ENCODE measurements at regions not wholly inside any gene's neighbourhood (a gene's known extent, or its start where the extent isn't known, plus 50 kb on each side); places are given as distances from the start of the nearest gene placed in this dataset.
"Not testable (repeated sequence)": the region's sequence is repeated elsewhere in the genome, so short reads cannot be mapped to it uniquely, and the experiment has no call there.

GRCh38 chr6:135608031-135608430, 110.5 kb upstream of the AHI1 start:
- TF ChIP-seq, protein P1, sequence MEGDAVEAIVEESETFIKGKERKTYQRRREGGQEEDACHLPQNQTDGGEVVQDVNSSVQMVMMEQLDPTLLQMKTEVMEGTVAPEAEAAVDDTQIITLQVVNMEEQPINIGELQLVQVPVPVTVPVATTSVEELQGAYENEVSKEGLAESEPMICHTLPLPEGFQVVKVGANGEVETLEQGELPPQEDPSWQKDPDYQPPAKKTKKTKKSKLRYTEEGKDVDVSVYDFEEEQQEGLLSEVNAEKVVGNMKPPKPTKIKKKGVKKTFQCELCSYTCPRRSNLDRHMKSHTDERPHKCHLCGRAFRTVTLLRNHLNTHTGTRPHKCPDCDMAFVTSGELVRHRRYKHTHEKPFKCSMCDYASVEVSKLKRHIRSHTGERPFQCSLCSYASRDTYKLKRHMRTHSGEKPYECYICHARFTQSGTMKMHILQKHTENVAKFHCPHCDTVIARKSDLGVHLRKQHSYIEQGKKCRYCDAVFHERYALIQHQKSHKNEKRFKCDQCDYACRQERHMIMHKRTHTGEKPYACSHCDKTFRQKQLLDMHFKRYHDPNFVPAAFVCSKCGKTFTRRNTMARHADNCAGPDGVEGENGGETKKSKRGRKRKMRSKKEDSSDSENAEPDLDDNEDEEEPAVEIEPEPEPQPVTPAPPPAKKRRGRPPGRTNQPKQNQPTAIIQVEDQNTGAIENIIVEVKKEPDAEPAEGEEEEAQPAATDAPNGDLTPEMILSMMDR (IDR thresholded peaks at IDR 0.05; ENCODE audit: low read depth, low read length) = no peak
- no peak for DNase-seq

GRCh38 chr6:135610192-135610591, 112.7 kb upstream of the AHI1 start:
- H3K27ac ChIP-seq; H3K36me3 ChIP-seq; H3K9me3 ChIP-seq (ENCODE audit: severe bottlenecking); DNase-seq; H3K27me3 ChIP-seq (ENCODE audit: insufficient read depth, low read depth, severe bottlenecking); H3K4me3 ChIP-seq (ENCODE audit: low read depth, low read length): not testable (repeated sequence)

More at GRCh38 chr6:135608031-135608430, 110.5 kb upstream of the AHI1 start:
- H3K27ac ChIP-seq = no peak overlapping the region
- H3K36me3 ChIP-seq = no peaks in the 10 kb centered on the region
- no peaks in the 10 kb centered on the region for H3K27me3 ChIP-seq (ENCODE audit: insufficient read depth, low read depth, severe bottlenecking)
- H3K4me3 ChIP-seq (ENCODE audit: low read depth, low read length) = no peak overlapping the region
- H3K9me3 ChIP-seq (ENCODE audit: severe bottlenecking) = no peaks in the 10 kb centered on the region

DNA sequence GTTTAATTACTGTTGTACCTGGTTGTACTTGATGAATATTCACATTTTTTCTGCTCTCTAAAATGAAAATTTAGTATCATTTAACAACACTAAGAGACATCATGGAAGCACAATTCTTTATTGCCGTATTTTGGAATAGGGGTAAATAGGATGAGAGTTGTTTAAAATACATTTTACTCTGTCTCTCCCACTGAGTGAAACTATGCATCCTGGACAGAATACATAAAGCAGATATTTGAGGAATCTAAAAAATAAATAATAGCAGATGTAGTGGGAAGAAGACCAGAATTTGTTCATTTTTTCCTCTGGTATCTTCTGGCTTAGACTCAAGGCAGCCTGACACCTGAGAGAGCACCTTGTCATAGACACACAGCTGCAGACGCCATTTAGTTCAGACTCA, 119.1 kb upstream of the AHI1 start:
- no peaks in the 10 kb centered on the region for H3K36me3 ChIP-seq
- no peak overlapping the region for H3K4me3 ChIP-seq (ENCODE audit: low read depth, low read length)
- H3K27ac ChIP-seq = no peak overlapping the region
- TF ChIP-seq, protein P1 (IDR thresholded peaks at IDR 0.05; ENCODE audit: low read depth, low read length) = no peak
- DNase-seq = no peak
- H3K27me3 ChIP-seq (ENCODE audit: insufficient read depth, low read depth, severe bottlenecking) = no peaks in the 10 kb centered on the region
- no peaks in the 10 kb centered on the region for H3K9me3 ChIP-seq (ENCODE audit: severe bottlenecking)

DNA sequence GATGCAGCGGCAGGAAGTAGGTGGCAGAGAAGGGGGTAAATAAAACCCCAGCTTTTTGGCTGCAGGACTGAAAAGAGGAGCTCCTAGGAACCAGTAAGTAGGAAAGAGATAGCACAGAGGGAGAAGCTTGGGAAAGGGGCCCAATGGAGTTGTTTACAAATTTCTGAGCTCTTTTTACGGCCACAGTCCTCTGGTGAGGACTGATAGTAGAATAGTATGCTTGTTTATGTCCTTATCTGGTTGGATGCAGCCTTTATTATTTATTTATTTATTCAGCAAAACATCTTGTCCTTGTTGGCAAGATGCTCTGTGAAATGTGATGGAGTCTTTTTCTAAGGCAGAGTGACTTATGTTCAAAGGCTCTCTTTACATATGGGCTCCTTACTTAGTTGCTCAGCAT, 119.7 kb upstream of the AHI1 start:
- H3K4me3 ChIP-seq (ENCODE audit: low read depth, low read length) = no peak overlapping the region
- no peaks in the 10 kb centered on the region for H3K9me3 ChIP-seq (ENCODE audit: severe bottlenecking)
- TF ChIP-seq, protein P1 (IDR thresholded peaks at IDR 0.05; ENCODE audit: low read depth, low read length) = no peak

DNA sequence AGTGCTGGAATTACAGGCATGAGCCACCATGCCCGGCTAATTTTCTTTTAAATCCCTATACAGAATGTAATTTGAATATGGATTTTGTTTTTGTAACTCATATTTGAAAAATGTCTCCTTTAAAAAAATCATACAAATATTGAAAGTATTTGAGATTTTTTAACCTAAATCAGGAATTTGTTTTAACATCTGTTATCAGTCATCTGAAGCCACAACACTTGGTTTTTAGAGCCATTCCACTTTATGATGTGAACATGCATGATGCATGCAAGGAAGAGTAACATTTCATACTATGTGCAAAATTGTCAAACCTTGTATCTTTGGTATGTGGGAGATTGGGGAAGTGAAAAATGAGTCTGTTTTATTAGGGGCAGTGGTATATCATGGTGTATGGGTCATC, 124.5 kb upstream of the AHI1 start:
- no peak overlapping the region for H3K4me3 ChIP-seq (ENCODE audit: low read depth, low read length)
- no peaks in the 10 kb centered on the region for H3K27me3 ChIP-seq (ENCODE audit: insufficient read depth, low read depth, severe bottlenecking)
- DNase-seq = no peak
- no peaks in the 10 kb centered on the region for H3K36me3 ChIP-seq
- H3K9me3 ChIP-seq (ENCODE audit: severe bottlenecking) = no peaks in the 10 kb centered on the region
- H3K27ac ChIP-seq = no peak overlapping the region
- TF ChIP-seq, protein P1 (IDR thresholded peaks at IDR 0.05; ENCODE audit: low read depth, low read length) = no peak

More for the DNA sequence above, 119.7 kb upstream of the AHI1 start:
- Histone ChIP-seq H3K36me3 (no peaks in the 10 kb centered on the region), H3K27me3 (ENCODE audit: insufficient read depth, low read depth, severe bottlenecking) (no peaks in the 10 kb centered on the region), H3K27ac (no peak overlapping the region)
- no peak for DNase-seq

- Histone ChIP-seq H3K9me3 (ENCODE audit: severe bottlenecking) (no peaks in the 10 kb centered on the region), H3K27me3 (ENCODE audit: insufficient read depth, low read depth, severe bottlenecking) (no peaks in the 10 kb centered on the region), H3K4me3 (ENCODE audit: low read depth, low read length) (no peak overlapping the region), H3K27ac (no peak overlapping the region), H3K36me3 (no peaks in the 10 kb centered on the region)
- DNase-seq = no peak
- TF ChIP-seq, protein P1 (IDR thresholded peaks at IDR 0.05; ENCODE audit: low read depth, low read length) = no peak
Measured at GRCh38 chr6:135623979-135624378, 126.4 kb upstream of the AHI1 start.

Data from WERI-Rb-1 (cell line).